HG03039 (cell line): ENCODE measurements at regions not wholly inside any gene's neighbourhood (a gene's known extent, or its start where the extent isn't known, plus 50 kb on each side); places are given as distances from the start of the nearest gene placed in this dataset.

Source experiments
- ATAC-seq: cut with Tn5 transposase; IDR thresholded peaks from one replicate; pipeline ENCODE4 v1.9.1; 2021; ENCODE audit warnings: mild to moderate bottlenecking, moderate library complexity; ENCODE audit not compliant: unreplicated experiment

- no peak for ATAC-seq
Observed at GRCh38 chr4:148778980-148779675, 336.9 kb upstream of the NR3C2 start.

- ATAC-seq: no peak
Observed at GRCh38 chr4:148776941-148777340, 334.7 kb upstream of the NR3C2 start.

- no peak for ATAC-seq
Observed at GRCh38 chr4:148774134-148774533, 331.9 kb upstream of the NR3C2 start.

GRCh38 chr4:148773313-148773712, 331.1 kb upstream of the NR3C2 start:
- ATAC-seq: no peak

- ATAC-seq: no peak
Observed at GRCh38 chr4:148770848-148771247, 328.6 kb upstream of the NR3C2 start.

- no peak for ATAC-seq
Observed at GRCh38 chr4:148770377-148770776, 328.2 kb upstream of the NR3C2 start.

GRCh38 chr4:148764720-148765119, 322.5 kb upstream of the NR3C2 start:
- ATAC-seq: no peak

- no peak for ATAC-seq
Observed at GRCh38 chr4:148757171-148757570, 315.0 kb upstream of the NR3C2 start.

- no peak for ATAC-seq
Observed at GRCh38 chr4:148749403-148749802, 307.2 kb upstream of the NR3C2 start.

- no peak for ATAC-seq
Observed at GRCh38 chr4:148747721-148748268, 305.6 kb upstream of the NR3C2 start.

GRCh38 chr4:148740701-148741100, 298.5 kb upstream of the NR3C2 start:
- no peak for ATAC-seq

- no peak for ATAC-seq
Observed at GRCh38 chr4:148737061-148737770, 295.0 kb upstream of the NR3C2 start.

- ATAC-seq: peak; percentile 61
Observed at GRCh38 chr4:148735432-148736155, 293.4 kb upstream of the NR3C2 start.

GRCh38 chr4:148730766-148731165, 288.6 kb upstream of the NR3C2 start:
- no peak for ATAC-seq

GRCh38 chr4:148730082-148730640, 287.9 kb upstream of the NR3C2 start:
- ATAC-seq: no peak

- ATAC-seq: no peak
Observed at GRCh38 chr4:148717988-148718387, 275.8 kb upstream of the NR3C2 start.

- no peak for ATAC-seq
Observed at GRCh38 chr4:148716431-148717052, 274.3 kb upstream of the NR3C2 start.

GRCh38 chr4:148704291-148704690, 262.1 kb upstream of the NR3C2 start:
- no peak for ATAC-seq

GRCh38 chr4:148694702-148695101, 252.5 kb upstream of the NR3C2 start:
- ATAC-seq: no peak

GRCh38 chr4:148693913-148694649, 251.9 kb upstream of the NR3C2 start:
- ATAC-seq: no peak
